Esophagus squamous epithelium (tissue), 4 donors: ENCODE measurements at regions not wholly inside any gene's neighbourhood (a gene's known extent, or its start where the extent isn't known, plus 50 kb on each side); places are given as distances from the start of the nearest gene placed in this dataset.

Experiments used
- POLR2A ChIP-seq, 4 donors: fragments of 450-650 bp; IDR thresholded peaks; one replicate each; pipeline ENCODE4 v1.6.1; 2017; ENCODE audit warnings: antibody characterized with exemption in 4 of 4, mild to moderate bottlenecking in 4 of 4, moderate library complexity in 3 of 4
- TF ChIP-seq, protein P1 (sequence below), 6 experiments: fragments of 450-650 bp in 4 of 6; fragments of 200-600 bp in 2 of 6; sonication (generic) in 2 of 6; IDR thresholded peaks; one replicate each; pipeline ENCODE4 v1.5.1; 2016 to 2019; ENCODE audit warnings: antibody characterized with exemption in 6 of 6, mild to moderate bottlenecking in 4 of 6, moderate library complexity in 4 of 6

DNA sequence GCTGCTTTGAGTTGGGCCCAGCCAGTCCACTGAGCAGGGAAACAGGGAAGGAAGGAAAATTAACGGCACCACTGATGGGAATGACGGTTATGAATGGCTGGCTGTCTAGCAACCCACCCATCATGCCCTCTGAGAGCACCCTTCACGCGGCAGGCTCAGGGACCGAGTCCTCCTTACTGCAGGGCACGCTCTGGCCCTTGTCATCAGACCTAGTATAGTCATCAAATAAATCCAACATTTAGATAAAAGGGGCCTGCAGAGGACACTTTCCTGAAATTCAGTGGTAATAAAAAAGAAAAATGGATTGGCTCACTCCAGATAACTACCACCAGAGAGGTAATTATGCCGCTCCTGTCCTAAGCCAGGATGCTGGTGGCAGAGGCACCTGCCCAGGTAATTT, 509.4 kb downstream of the MATN1 start:
- TF ChIP-seq, protein P1, sequence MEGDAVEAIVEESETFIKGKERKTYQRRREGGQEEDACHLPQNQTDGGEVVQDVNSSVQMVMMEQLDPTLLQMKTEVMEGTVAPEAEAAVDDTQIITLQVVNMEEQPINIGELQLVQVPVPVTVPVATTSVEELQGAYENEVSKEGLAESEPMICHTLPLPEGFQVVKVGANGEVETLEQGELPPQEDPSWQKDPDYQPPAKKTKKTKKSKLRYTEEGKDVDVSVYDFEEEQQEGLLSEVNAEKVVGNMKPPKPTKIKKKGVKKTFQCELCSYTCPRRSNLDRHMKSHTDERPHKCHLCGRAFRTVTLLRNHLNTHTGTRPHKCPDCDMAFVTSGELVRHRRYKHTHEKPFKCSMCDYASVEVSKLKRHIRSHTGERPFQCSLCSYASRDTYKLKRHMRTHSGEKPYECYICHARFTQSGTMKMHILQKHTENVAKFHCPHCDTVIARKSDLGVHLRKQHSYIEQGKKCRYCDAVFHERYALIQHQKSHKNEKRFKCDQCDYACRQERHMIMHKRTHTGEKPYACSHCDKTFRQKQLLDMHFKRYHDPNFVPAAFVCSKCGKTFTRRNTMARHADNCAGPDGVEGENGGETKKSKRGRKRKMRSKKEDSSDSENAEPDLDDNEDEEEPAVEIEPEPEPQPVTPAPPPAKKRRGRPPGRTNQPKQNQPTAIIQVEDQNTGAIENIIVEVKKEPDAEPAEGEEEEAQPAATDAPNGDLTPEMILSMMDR (IDR thresholded peaks at IDR 0.05) = no peak
- no peak for TF ChIP-seq POLR2A (IDR thresholded peaks at IDR 0.05)
